T47D (cell line): ENCODE measurements at regions not wholly inside any gene's neighbourhood (a gene's known extent, or its start where the extent isn't known, plus 50 kb on each side); places are given as distances from the start of the nearest gene placed in this dataset.

Source experiments
- DNase-seq, 2 experiments: peaks; one replicate each; pipeline versions ENCODE4 v3.0.0 to v3.0.0-alpha.2; 2011 to 2012; ENCODE audit warnings: low read depth in 1 of 2, low spot score in 1 of 2
- JUND ChIP-seq: IDR thresholded peaks from 2 replicates; pipeline ENCODE4 v1.6.1; 2012; ENCODE audit warnings: low read depth
- in situ Hi-C: cut with HindIII; loops from 2 replicates; pipeline ENCODE4 v1.10.0; 2016; ENCODE audit warnings: low sequenced_read_pairs, low pct_unique_long_range_greater_than_20kb

- no peak for TF ChIP-seq JUND
- no peak for DNase-seq
- in situ Hi-C loops: no loop called here
These were observed 65.0 kb upstream of the HMGXB4 start for GRCh38 chr22:35192129-35192918.

- TF ChIP-seq JUND: no peak
- DNase-seq: no peak
- in situ Hi-C loops: no loop called here
These were observed 62.1 kb upstream of the HMGXB4 start for GRCh38 chr22:35195226-35195625.

GRCh38 chr22:35195821-35196220, 61.5 kb upstream of the HMGXB4 start:
- in situ Hi-C loops: no loop called here
- no peak for TF ChIP-seq JUND

GRCh38 chr22:35197071-35197470, 60.2 kb upstream of the HMGXB4 start:
- TF ChIP-seq JUND: no peak
- in situ Hi-C loops: no loop called here
- no peak for DNase-seq

More at GRCh38 chr22:35195821-35196220, 61.5 kb upstream of the HMGXB4 start:
- no peak for DNase-seq

GRCh38 chr22:35197886-35198285, 59.4 kb upstream of the HMGXB4 start:
- TF ChIP-seq JUND: no peak
- in situ Hi-C loops: no loop called here
- DNase-seq: no peak

- DNase-seq: no peak
- in situ Hi-C loops: no loop called here
- TF ChIP-seq JUND: no peak
These were observed 58.6 kb upstream of the HMGXB4 start for GRCh38 chr22:35198738-35199137.

- in situ Hi-C loops: no loop called here
- DNase-seq: no peak
- no peak for TF ChIP-seq JUND
These were observed 54.9 kb upstream of the HMGXB4 start for GRCh38 chr22:35202376-35202775.

- TF ChIP-seq JUND: no peak
- in situ Hi-C loops: no loop called here
- no peak for DNase-seq
These were observed 53.7 kb upstream of the HMGXB4 start for GRCh38 chr22:35203583-35203982.

GRCh38 chr22:35204807-35205775, 52.2 kb upstream of the HMGXB4 start:
- in situ Hi-C loops: no loop called here
- no peak for DNase-seq
- no peak for TF ChIP-seq JUND

GRCh38 chr22:35205961-35206360, 51.3 kb upstream of the HMGXB4 start:
- in situ Hi-C loops: no loop called here
- DNase-seq: no peak
- TF ChIP-seq JUND: no peak

- in situ Hi-C loops: no loop called here
- no peak for TF ChIP-seq JUND
- no peak for DNase-seq
These were observed 50.4 kb upstream of the HMGXB4 start for GRCh38 chr22:35206889-35207288.
